ENCODE measurements at regions not wholly inside any gene's neighbourhood (a gene's known extent, or its start where the extent isn't known, plus 50 kb on each side); places are given as distances from the start of the nearest gene placed in this dataset.

DNA sequence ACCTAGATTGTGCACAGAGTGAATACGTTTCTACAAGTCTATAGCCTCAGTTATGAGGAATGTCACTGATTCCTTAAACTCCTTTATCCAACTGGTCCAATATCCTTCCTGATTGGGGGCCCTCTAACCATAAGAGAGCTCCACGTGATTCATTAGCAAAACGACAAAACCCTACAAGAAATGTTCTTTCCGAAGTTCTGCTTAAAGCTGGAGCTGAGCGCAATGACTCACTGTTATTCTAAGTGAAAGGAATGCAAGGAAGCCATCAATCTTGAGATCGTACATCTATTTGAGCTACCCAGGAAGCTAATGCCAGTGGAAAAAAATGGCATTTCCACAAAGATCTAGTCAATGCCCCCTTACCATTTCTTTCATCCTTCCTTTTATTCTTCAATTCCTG is 354.9 kb upstream of the CDH20 start:
- H3K36me3 ChIP-seq: no peaks in the 10 kb centered on the region
- no peak for DNase-seq (ENCODE audit: low spot score)
- no peak overlapping the region for H3K27ac ChIP-seq
- no peaks in the 10 kb centered on the region for H3K27me3 ChIP-seq
- TF ChIP-seq, protein P1, sequence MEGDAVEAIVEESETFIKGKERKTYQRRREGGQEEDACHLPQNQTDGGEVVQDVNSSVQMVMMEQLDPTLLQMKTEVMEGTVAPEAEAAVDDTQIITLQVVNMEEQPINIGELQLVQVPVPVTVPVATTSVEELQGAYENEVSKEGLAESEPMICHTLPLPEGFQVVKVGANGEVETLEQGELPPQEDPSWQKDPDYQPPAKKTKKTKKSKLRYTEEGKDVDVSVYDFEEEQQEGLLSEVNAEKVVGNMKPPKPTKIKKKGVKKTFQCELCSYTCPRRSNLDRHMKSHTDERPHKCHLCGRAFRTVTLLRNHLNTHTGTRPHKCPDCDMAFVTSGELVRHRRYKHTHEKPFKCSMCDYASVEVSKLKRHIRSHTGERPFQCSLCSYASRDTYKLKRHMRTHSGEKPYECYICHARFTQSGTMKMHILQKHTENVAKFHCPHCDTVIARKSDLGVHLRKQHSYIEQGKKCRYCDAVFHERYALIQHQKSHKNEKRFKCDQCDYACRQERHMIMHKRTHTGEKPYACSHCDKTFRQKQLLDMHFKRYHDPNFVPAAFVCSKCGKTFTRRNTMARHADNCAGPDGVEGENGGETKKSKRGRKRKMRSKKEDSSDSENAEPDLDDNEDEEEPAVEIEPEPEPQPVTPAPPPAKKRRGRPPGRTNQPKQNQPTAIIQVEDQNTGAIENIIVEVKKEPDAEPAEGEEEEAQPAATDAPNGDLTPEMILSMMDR (IDR thresholded peaks at IDR 0.05): no peak
- no peaks in the 10 kb centered on the region for H3K4me1 ChIP-seq
- no peaks in the 10 kb centered on the region for H3K9me3 ChIP-seq
- H3K4me3 ChIP-seq: no peak overlapping the region

DNA sequence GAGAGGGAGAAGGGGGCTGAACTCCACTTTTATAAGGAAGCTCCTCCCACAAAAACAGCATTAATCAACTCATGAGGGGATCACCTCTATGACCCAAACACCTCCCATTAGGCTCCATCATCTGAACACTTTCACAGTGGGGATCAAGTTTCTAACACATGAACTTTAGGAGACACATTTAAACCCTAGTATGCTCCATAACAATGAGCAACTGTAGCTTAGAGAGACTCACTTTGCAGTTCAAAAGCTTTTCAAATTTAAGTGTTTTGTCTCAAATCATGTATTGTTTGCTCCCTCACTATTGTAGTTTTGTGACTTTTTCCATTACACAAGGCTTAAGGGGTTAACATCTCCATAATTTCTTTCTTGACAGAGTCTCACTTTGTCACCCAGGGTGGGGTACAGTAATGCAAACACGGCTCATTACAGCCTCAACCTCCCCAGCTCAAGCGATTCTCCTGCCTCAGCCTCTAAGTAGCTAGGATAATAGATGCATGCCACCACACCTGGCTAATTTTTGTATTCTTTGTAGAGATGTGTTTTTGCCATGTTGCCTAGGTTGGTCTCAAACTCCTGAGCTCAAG is 352.7 kb upstream of the CDH20 start:
- no peak for DNase-seq (ENCODE audit: low spot score)
- Histone ChIP-seq H3K36me3 (no peaks in the 10 kb centered on the region), H3K4me3 (no peak overlapping the region), H3K27ac (no peak overlapping the region), H3K4me1 (no peaks in the 10 kb centered on the region), H3K9me3 (no peaks in the 10 kb centered on the region), H3K27me3 (no peaks in the 10 kb centered on the region)
- TF ChIP-seq, protein P1 (IDR thresholded peaks at IDR 0.05): no peak

DNA sequence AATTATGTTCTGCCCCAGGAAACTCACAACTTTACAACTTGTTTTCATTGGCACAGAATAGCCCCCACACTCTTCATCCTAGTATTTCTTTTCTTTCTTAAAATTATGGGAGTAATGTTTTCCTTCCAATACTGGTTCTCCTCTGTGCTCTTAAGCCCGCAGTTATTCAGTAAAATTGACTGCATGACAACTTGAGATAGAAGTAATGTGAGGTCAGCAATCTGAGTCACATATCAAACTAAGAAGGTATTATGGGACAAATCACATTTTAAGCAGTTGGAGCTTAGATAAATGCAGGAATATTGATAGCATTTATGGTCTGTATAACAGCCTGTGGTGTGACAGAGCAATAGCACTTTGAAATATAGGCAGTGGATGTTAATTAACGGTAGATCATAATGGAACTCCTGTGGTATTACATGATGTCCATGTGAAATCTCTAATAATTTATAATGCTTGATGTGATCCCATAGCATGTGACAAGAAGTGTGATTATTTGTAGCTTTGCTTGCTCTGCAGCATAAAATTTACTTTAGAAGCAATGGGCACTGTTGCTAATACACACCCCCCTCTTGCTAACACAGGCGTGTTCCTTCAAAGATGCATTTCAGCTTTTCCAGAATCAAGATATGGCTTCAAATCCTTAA is 351.4 kb upstream of the CDH20 start:
- H3K4me1 ChIP-seq: no peaks in the 10 kb centered on the region
- no peak overlapping the region for H3K27ac ChIP-seq
- TF ChIP-seq, protein P1 (IDR thresholded peaks at IDR 0.05): no peak
- no peaks in the 10 kb centered on the region for H3K9me3 ChIP-seq
- no peaks in the 10 kb centered on the region for H3K36me3 ChIP-seq
- no peaks in the 10 kb centered on the region for H3K27me3 ChIP-seq
- H3K4me3 ChIP-seq: no peak overlapping the region
- DNase-seq (ENCODE audit: low spot score): no peak

DNA sequence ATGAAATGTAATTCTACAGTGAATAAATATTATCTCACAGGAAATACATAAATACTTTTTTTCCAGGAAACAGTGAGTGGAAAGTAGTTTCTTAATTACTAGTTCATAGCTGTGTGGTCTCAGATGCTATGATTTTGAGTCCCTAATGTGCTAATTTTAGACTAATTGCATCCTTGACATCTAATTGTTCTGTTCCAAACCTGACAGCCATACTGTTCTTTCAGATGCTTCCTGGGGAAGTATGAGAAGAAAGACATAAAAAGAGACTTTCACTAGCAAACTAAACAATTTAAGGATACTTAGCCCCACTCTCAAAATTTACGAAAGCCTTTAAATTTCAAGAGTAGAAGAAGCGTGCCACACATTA is 350.9 kb upstream of the CDH20 start:
- Histone ChIP-seq H3K36me3 (no peaks in the 10 kb centered on the region), H3K9me3 (no peaks in the 10 kb centered on the region), H3K4me3 (no peak overlapping the region), H3K4me1 (no peaks in the 10 kb centered on the region), H3K27me3 (no peaks in the 10 kb centered on the region), H3K27ac (no peak overlapping the region)
- no peak for DNase-seq (ENCODE audit: low spot score)
- TF ChIP-seq, protein P1 (IDR thresholded peaks at IDR 0.05): no peak

DNA sequence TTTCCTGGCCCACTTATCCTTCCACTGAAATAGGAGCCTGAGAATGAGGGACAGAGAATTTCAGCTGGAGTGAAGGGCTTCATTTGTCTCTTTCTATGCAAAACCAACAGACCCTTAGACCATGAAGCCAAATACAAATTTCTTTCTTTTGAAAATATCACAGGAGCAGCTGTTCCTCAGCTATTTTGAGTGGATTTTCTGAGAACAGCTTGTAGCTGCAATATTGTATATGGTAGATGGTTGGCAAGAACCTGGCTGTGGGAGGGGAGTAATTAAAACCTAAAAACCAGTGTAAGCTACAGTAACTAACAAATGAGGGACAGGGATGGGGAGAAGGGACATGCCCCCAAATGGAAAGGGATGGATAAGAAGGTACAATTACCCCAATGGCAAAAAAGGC is 350.3 kb upstream of the CDH20 start:
- Histone ChIP-seq H3K9me3 (no peaks in the 10 kb centered on the region), H3K36me3 (no peaks in the 10 kb centered on the region), H3K27me3 (no peaks in the 10 kb centered on the region), H3K4me1 (no peaks in the 10 kb centered on the region), H3K4me3 (no peak overlapping the region), H3K27ac (no peak overlapping the region)
- no peak for DNase-seq (ENCODE audit: low spot score)
- TF ChIP-seq, protein P1 (IDR thresholded peaks at IDR 0.05): no peak

DNA sequence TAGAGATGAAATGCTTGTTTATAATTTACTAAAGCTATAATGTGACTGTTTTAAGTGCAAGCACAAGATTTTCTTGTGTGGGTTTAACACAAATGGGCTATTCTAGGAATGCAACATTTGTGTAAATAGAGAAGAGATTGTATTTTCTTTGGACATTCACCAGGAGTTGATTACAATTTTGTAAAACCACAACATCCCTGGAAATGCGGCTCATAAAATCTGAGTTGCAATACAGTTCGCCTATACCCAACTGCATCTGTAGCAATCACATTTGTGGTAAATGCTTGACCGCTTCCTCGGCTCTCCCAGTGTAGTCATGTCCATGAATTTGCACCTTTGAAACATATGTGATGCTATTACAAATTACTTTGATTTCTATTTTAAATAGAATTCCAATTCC is 348.7 kb upstream of the CDH20 start:
- Histone ChIP-seq H3K27ac (no peak overlapping the region), H3K4me1 (no peaks in the 10 kb centered on the region), H3K27me3 (no peaks in the 10 kb centered on the region), H3K9me3 (no peaks in the 10 kb centered on the region), H3K36me3 (no peaks in the 10 kb centered on the region), H3K4me3 (no peak overlapping the region)
- TF ChIP-seq, protein P1 (IDR thresholded peaks at IDR 0.05): no peak
- no peak for DNase-seq (ENCODE audit: low spot score)
